ENCODE measurements at regions not wholly inside any gene's neighbourhood (a gene's known extent, or its start where the extent isn't known, plus 50 kb on each side); places are given as distances from the start of the nearest gene placed in this dataset.

DNA sequence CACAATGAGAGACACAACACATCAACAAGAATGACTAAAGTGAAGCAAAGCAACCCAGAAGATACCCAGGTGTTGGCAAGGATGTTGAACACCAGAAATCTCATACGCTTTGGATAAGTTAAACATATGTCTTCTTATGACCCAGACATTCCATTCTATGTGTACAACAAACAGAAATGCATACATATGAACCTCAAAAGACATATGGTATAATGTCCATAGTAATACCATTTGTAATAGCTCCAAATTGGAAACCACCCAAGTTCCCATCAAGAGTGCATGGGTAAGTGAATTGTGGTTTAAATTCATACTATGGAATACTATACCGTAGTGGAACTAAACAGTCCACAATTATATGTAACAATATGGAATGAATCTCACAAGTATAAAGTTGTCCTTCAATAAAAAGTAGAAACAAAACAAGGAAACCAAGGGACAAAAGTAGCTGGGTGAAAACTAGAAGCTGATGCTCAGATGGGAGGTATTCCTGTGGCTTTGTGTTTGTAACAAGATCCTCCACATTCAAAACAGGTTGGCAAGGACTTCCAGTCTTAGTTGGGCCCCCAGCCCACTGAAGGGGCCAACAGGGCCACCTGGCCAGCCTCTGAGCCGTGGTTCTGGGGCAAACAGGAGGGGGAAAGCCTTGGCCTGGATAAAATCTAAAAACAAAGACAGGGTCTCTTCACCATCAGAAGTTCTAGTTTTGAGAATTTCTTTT is 171.8 kb upstream of the PITX1 start:
- TF ChIP-seq EZH2 (IDR thresholded peaks at IDR 0.05; ENCODE audit: borderline replicate concordance, low read depth, low read length, severe bottlenecking) (no peak), POLR2A (IDR thresholded peaks at IDR 0.05; ENCODE audit: low read depth, low read length) (no peak), MYC (IDR thresholded peaks at IDR 0.05; ENCODE audit: low read depth, low read length) (no peak), POLR2AphosphoS5 (IDR thresholded peaks at IDR 0.05; ENCODE audit: insufficient read depth, low read depth, low read length) (no peak), JUN (IDR thresholded peaks at IDR 0.05; ENCODE audit: borderline replicate concordance, insufficient read depth, insufficient read length, low read depth) (no peak), FOS (IDR thresholded peaks at IDR 0.05; ENCODE audit: borderline replicate concordance, insufficient read depth, low read length) (no peak), GATA2 (IDR thresholded peaks at IDR 0.05; ENCODE audit: insufficient read depth, insufficient read length, low read depth, low read length) (no peak)
- TF ChIP-seq, protein P1, sequence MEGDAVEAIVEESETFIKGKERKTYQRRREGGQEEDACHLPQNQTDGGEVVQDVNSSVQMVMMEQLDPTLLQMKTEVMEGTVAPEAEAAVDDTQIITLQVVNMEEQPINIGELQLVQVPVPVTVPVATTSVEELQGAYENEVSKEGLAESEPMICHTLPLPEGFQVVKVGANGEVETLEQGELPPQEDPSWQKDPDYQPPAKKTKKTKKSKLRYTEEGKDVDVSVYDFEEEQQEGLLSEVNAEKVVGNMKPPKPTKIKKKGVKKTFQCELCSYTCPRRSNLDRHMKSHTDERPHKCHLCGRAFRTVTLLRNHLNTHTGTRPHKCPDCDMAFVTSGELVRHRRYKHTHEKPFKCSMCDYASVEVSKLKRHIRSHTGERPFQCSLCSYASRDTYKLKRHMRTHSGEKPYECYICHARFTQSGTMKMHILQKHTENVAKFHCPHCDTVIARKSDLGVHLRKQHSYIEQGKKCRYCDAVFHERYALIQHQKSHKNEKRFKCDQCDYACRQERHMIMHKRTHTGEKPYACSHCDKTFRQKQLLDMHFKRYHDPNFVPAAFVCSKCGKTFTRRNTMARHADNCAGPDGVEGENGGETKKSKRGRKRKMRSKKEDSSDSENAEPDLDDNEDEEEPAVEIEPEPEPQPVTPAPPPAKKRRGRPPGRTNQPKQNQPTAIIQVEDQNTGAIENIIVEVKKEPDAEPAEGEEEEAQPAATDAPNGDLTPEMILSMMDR (IDR thresholded peaks at IDR 0.05; ENCODE audit: extremely low read depth in 1 of 2, insufficient read depth in 1 of 2, low read depth in 1 of 2, low read length in 2 of 2), result no peak
- TF ChIP-seq, protein P2, sequence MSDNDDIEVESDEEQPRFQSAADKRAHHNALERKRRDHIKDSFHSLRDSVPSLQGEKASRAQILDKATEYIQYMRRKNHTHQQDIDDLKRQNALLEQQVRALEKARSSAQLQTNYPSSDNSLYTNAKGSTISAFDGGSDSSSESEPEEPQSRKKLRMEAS (IDR thresholded peaks at IDR 0.05; ENCODE audit: insufficient read depth, insufficient read length), result no peak
